Keratinocyte (primary cell): ENCODE measurements at regions not wholly inside any gene's neighbourhood (a gene's known extent, or its start where the extent isn't known, plus 50 kb on each side); places are given as distances from the start of the nearest gene placed in this dataset.

ENCODE experiments used
- DNase-seq: peaks from one replicate; pipeline ENCODE4 v3.0.0-alpha.2; 2011; ENCODE audit warnings: low read depth, missing footprints, low spot score
- FAIRE-seq: peaks from 2 replicates; lab custom pipeline; 2011; peaks lifted over from hg19 to GRCh38; lab: Jason Lieb, UNC
- H2AFZ ChIP-seq: 2 replicates; pipeline ENCODE4 v1.6.0; 2012; ENCODE audit warnings: low read length, control low read depth, inconsistent platforms; ENCODE audit not compliant: control insufficient read depth
- H3K27ac ChIP-seq: 2 replicates; pipeline ENCODE4 v1.5.1; 2011; ENCODE audit warnings: low read length; ENCODE audit not compliant: control insufficient read depth, insufficient read depth
- H3K27me3 ChIP-seq: 3 replicates; pipeline ENCODE4 v1.6.0; 2011; ENCODE audit warnings: low read length; ENCODE audit not compliant: control insufficient read depth, insufficient read depth; ENCODE audit errors: extremely low read depth
- H3K36me3 ChIP-seq, 2 experiments: 2 replicates in 1 of 2; 3 replicates in 1 of 2; pipeline ENCODE4 v1.5.1; 2011; ENCODE audit warnings: low read length in 2 of 2, mild to moderate bottlenecking in 1 of 2; ENCODE audit not compliant: control insufficient read depth in 2 of 2, insufficient read depth in 2 of 2; ENCODE audit errors: extremely low read depth in 1 of 2
- H3K4me1 ChIP-seq: 3 replicates; pipeline ENCODE4 v1.5.1; 2011; ENCODE audit warnings: low read length; ENCODE audit not compliant: control insufficient read depth, insufficient read depth; ENCODE audit errors: extremely low read depth
- H3K4me2 ChIP-seq: 3 replicates; pipeline ENCODE4 v1.6.0; 2011; ENCODE audit warnings: low read depth, low read length; ENCODE audit not compliant: control insufficient read depth, insufficient read depth; ENCODE audit errors: extremely low read depth
- H3K4me3 ChIP-seq, 3 experiments: fragments of 200-600 bp in 1 of 3; sonication (generic) in 1 of 3; 2 replicates in 2 of 3; 3 replicates in 1 of 3; pipeline ENCODE4 v1.5.1; 2011 to 2016; ENCODE audit warnings: low read length in 3 of 3, mild to moderate bottlenecking in 3 of 3, control low read depth in 2 of 3, inconsistent platforms in 1 of 3, low read depth in 1 of 3, mixed read lengths in 1 of 3, mixed run types in 1 of 3, moderate library complexity in 1 of 3; ENCODE audit not compliant: control insufficient read depth in 2 of 3, insufficient read depth in 2 of 3; ENCODE audit errors: extremely low read depth in 1 of 3
- H3K79me2 ChIP-seq: 2 replicates; pipeline ENCODE4 v1.6.0; 2012; ENCODE audit warnings: low read length; ENCODE audit not compliant: control insufficient read depth, insufficient read depth
- H3K9ac ChIP-seq: 3 replicates; pipeline ENCODE4 v1.6.0; 2011; ENCODE audit warnings: low read length; ENCODE audit not compliant: control insufficient read depth, insufficient read depth; ENCODE audit errors: extremely low read depth
- H3K9me1 ChIP-seq: 3 replicates; pipeline ENCODE4 v1.6.0; 2011; ENCODE audit warnings: low read length; ENCODE audit not compliant: control insufficient read depth, insufficient read depth; ENCODE audit errors: extremely low read depth
- H3K9me3 ChIP-seq: 2 replicates; pipeline ENCODE4 v1.5.1; 2012; ENCODE audit warnings: low read depth, low read length; ENCODE audit not compliant: control insufficient read depth
- H4K20me1 ChIP-seq: 3 replicates; pipeline ENCODE4 v1.6.0; 2011; ENCODE audit warnings: low read length; ENCODE audit not compliant: control insufficient read depth, insufficient read depth; ENCODE audit errors: extremely low read depth
- CTCF ChIP-seq, 3 experiments: IDR thresholded peaks in 1 of 3; conservative IDR thresholded peaks in 1 of 3; optimal IDR thresholded peaks in 1 of 3; 2 replicates in 2 of 3; 3 replicates in 1 of 3; pipeline versions ENCODE3 to v1.5.1; 2011; ENCODE audit warnings: low read length in 3 of 3, mild to moderate bottlenecking in 3 of 3, moderate library complexity in 2 of 3, control low read depth in 1 of 3, inconsistent platforms in 1 of 3; ENCODE audit not compliant: insufficient read depth in 2 of 3; ENCODE audit errors: extremely low read depth in 1 of 3
- EZH2 ChIP-seq: IDR thresholded peaks from one replicate; pipeline ENCODE4 v1.6.1; 2012; ENCODE audit warnings: inconsistent platforms, mild to moderate bottlenecking, low read length, moderate library complexity
- dilution Hi-C: fragments of 300-500 bp; cut with MboI; formaldehyde crosslinking; loops from one replicate; pipeline ENCODE4 v1.7.0; 2020; ENCODE audit warnings: low sequenced_read_pairs; ENCODE audit not compliant: extremely low pct_ligation_motif_present

GRCh38 chr7:128170461-128170860 lies 70.6 kb upstream of the LEP start:
- Histone ChIP-seq H3K36me3 (no peaks in the 10 kb centered on the region), H3K9ac (no peak overlapping the region), H3K4me1 (peaks cover 1% of the 10 kb centered on the region), H3K4me2 (no peak overlapping the region), H3K79me2 (no peaks in the 10 kb centered on the region), H3K9me3 (no peaks in the 10 kb centered on the region), H3K27me3 (peaks cover 74% of the 10 kb centered on the region), H3K9me1 (no peaks in the 10 kb centered on the region), H3K4me3 (no peak overlapping the region), H4K20me1 (no peaks in the 10 kb centered on the region), H3K27ac (no peak overlapping the region), H2AFZ (no peak overlapping the region)
- TF ChIP-seq CTCF (optimal IDR thresholded peaks at IDR 0.05 in 1 of 3, IDR thresholded peaks at IDR 0.05 in 1 of 3, conservative IDR thresholded peaks at IDR 0.05 in 1 of 3; ENCODE audit: extremely low read depth in 1 of 3, insufficient read depth in 2 of 3, low read length in 3 of 3) = no peak
- no peak for TF ChIP-seq EZH2
- DNase-seq (no peak), FAIRE-seq (no peak)
- dilution Hi-C loops = no loop called here

GRCh38 chr7:128171342-128171918 lies 69.6 kb upstream of the LEP start:
- dilution Hi-C loops = no loop called here

More at GRCh38 chr7:128171342-128171918, 69.6 kb upstream of the LEP start:
- no peak overlapping the region for H3K4me2 ChIP-seq
- H3K9ac ChIP-seq = no peak overlapping the region
- peaks cover 71% of the 10 kb centered on the region for H3K27me3 ChIP-seq
- TF ChIP-seq CTCF (optimal IDR thresholded peaks at IDR 0.05 in 1 of 3, IDR thresholded peaks at IDR 0.05 in 1 of 3, conservative IDR thresholded peaks at IDR 0.05 in 1 of 3; ENCODE audit: extremely low read depth in 1 of 3, insufficient read depth in 2 of 3, low read length in 3 of 3) = no peak
- TF ChIP-seq EZH2 = peak; percentile 50
- H3K9me3 ChIP-seq = no peaks in the 10 kb centered on the region
- FAIRE-seq = no peak
- no peaks in the 10 kb centered on the region for H4K20me1 ChIP-seq
- no peaks in the 10 kb centered on the region for H3K36me3 ChIP-seq
- no peak for DNase-seq
- H2AFZ ChIP-seq = no peak overlapping the region
- H3K79me2 ChIP-seq = no peaks in the 10 kb centered on the region
- H3K27ac ChIP-seq = no peak overlapping the region
- no peaks in the 10 kb centered on the region for H3K4me1 ChIP-seq
- H3K4me3 ChIP-seq = no peak overlapping the region
- H3K9me1 ChIP-seq = no peaks in the 10 kb centered on the region
